ENCODE measurements at regions not wholly inside any gene's neighbourhood (a gene's known extent, or its start where the extent isn't known, plus 50 kb on each side); places are given as distances from the start of the nearest gene placed in this dataset.

DNA sequence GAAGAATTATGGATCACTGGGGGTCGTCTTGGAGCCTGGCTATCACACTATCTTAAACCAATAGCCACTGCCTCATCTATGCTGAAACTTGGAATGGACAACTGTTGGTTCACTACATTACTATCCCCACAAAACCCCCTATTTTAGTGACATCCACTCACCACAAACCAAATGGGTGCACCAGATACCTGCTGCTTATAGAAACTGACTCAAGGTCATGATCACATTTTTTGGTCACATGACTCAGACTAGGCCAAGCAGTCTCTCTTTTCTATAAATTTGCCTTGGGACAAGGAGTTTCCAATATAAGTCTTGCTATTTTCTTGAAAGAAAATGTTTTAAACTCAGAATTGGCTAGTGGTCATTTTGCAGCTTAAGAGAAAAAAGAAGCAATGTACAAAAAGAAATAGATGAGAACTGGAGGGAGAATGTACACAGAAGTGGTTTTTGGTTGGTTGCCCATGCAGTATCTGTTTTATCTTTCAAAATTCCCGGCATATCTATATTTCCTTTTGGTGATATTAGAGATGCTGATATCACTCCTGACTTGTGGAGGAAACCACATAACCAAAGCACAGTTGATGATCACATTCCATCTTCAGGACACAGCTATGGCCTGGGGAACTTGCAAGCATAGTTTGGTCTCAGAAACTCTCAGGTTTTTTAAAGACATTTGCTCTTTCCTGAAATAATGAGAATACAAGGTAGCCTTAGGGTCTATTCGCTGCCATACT, 85.2 kb upstream of the CACNA2D1 start:
- Histone ChIP-seq H3K27ac (ENCODE audit: insufficient read depth in 1 of 2, low read depth in 1 of 2, low read length in 2 of 2, poor library complexity in 1 of 2, severe bottlenecking in 2 of 2) (no peak overlapping the region), H3K27me3 (replicated peaks in 2 of 5; ENCODE audit: control insufficient read depth in 4 of 5, insufficient read depth in 5 of 5, low read length in 4 of 5) (no peaks in the 10 kb centered on the region), H3K4me1 (ENCODE audit: control extremely low read depth in 1 of 4, control insufficient read depth in 4 of 4, insufficient read depth in 4 of 4, low read length in 3 of 4) (no peaks in the 10 kb centered on the region), H3K9me3 (ENCODE audit: control extremely low read depth in 1 of 5, control insufficient read depth in 4 of 5, insufficient read depth in 2 of 5, low read depth in 1 of 5, low read length in 4 of 5) (no peaks in the 10 kb centered on the region), H3K4me3 (ENCODE audit: control insufficient read depth in 1 of 7, extremely low read depth in 1 of 7, insufficient read depth in 4 of 7, low read depth in 2 of 7, low read length in 6 of 7) (no peak overlapping the region), H3K36me3 (ENCODE audit: control insufficient read depth in 4 of 4, insufficient read depth in 4 of 4, low read length in 3 of 4) (no peaks in the 10 kb centered on the region)
- ChIA-PET CTCF (no interaction called here), POLR2A (no interaction called here)
- WGBS (ENCODE audit: insufficient coverage) = 100% methylated on average over 1 of the region's 3 CpGs
- no peak for DNase-seq

DNA sequence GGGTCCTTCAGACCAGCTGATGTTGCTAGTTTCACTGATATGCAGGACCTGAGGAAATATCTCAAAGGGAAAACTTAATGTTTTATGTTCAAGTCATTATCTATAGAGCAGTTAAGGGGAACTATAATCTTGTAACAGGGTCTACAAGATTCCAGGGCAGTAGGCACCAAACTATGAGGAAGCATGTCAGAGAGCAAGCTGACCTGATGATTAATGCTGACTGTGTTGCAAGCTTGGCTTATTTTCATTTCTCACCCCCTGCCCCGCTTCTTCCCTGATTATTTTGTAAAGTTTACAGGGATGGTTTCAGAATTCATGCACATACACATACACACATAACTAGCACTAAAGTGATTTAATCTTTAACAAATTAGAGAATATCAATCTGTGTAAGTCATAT, 84.3 kb upstream of the CACNA2D1 start:
- Histone ChIP-seq H3K9me3 (ENCODE audit: control extremely low read depth in 1 of 5, control insufficient read depth in 4 of 5, insufficient read depth in 2 of 5, low read depth in 1 of 5, low read length in 4 of 5) (no peaks in the 10 kb centered on the region), H3K4me3 (ENCODE audit: control insufficient read depth in 1 of 7, extremely low read depth in 1 of 7, insufficient read depth in 4 of 7, low read depth in 2 of 7, low read length in 6 of 7) (no peak overlapping the region), H3K27me3 (replicated peaks in 2 of 5; ENCODE audit: control insufficient read depth in 4 of 5, insufficient read depth in 5 of 5, low read length in 4 of 5) (no peaks in the 10 kb centered on the region), H3K4me1 (ENCODE audit: control extremely low read depth in 1 of 4, control insufficient read depth in 4 of 4, insufficient read depth in 4 of 4, low read length in 3 of 4) (no peaks in the 10 kb centered on the region), H3K36me3 (ENCODE audit: control insufficient read depth in 4 of 4, insufficient read depth in 4 of 4, low read length in 3 of 4) (no peaks in the 10 kb centered on the region), H3K27ac (ENCODE audit: insufficient read depth in 1 of 2, low read depth in 1 of 2, low read length in 2 of 2, poor library complexity in 1 of 2, severe bottlenecking in 2 of 2) (no peak overlapping the region)
- peak in 1 of 3 donors; percentile 10 for DNase-seq
- CTCF ChIA-PET = interaction anchor here (1.1 kb wide), 1 partner anchor 419 kb away, joined by 3 read pairs; no protein-coding TSS in a partner anchor
- no CpG with 5 or more reads among the region's 1 CpG for WGBS (ENCODE audit: insufficient coverage)
- POLR2A ChIA-PET = no interaction called here

DNA sequence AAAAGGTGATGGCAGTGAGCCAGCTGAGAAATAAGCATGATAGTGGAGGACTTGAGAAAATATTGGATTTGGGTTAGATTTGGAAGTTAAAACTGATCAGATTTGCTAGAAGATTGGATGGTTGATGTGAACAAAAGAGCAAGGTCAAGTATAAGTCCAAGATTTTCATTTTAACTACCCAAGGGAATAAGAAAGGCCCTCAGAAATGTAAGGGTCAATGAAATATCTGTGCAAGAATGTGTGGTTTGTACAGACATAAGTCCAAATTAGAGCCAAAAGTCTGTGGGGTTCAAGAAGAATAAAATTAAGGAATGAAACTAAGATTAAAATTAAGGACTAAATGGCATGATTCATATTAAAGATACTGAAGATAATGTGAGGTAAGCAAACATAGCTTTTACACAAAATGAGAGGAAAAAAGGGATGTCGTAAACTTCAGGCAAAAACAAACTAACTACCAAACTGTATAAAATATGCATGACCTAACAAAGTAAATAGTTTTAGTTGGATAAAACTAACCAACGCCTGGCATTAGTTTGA, 78.4 kb upstream of the CACNA2D1 start:
- Histone ChIP-seq H3K9me3 (ENCODE audit: control extremely low read depth in 1 of 5, control insufficient read depth in 4 of 5, insufficient read depth in 2 of 5, low read depth in 1 of 5, low read length in 4 of 5) (no peaks in the 10 kb centered on the region), H3K27ac (ENCODE audit: insufficient read depth in 1 of 2, low read depth in 1 of 2, low read length in 2 of 2, poor library complexity in 1 of 2, severe bottlenecking in 2 of 2) (no peak overlapping the region), H3K4me1 (ENCODE audit: control extremely low read depth in 1 of 4, control insufficient read depth in 4 of 4, insufficient read depth in 4 of 4, low read length in 3 of 4) (no peaks in the 10 kb centered on the region), H3K36me3 (ENCODE audit: control insufficient read depth in 4 of 4, insufficient read depth in 4 of 4, low read length in 3 of 4) (no peaks in the 10 kb centered on the region), H3K4me3 (ENCODE audit: control insufficient read depth in 1 of 7, extremely low read depth in 1 of 7, insufficient read depth in 4 of 7, low read depth in 2 of 7, low read length in 6 of 7) (no peak overlapping the region), H3K27me3 (replicated peaks in 2 of 5; ENCODE audit: control insufficient read depth in 4 of 5, insufficient read depth in 5 of 5, low read length in 4 of 5) (no peaks in the 10 kb centered on the region)
- no CpG with 5 or more reads among the region's 2 CpGs for WGBS (ENCODE audit: insufficient coverage)
- CTCF ChIA-PET = no interaction called here
- DNase-seq = no peak
- POLR2A ChIA-PET = no interaction called here

DNA sequence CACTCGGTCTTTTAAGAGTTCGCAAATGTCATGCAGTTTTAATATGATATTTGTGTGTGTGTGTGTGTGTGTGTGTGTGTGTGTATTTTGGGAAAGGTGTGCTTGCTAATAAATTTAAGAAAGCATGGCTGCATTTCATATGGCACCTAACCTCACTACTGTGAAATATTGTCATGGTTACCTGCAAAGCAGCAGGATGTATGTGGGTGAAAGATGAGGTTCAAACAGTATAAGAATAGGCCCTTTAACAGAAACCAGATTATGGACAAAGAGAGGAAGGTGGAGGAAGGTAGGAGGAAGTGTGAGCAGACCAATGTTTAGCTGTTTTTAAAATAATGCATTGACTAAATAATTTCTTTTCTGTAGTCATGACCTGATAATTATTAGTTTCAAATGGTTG, 73.5 kb upstream of the CACNA2D1 start:
- no peak for DNase-seq
- no peak overlapping the region for H3K27ac ChIP-seq (ENCODE audit: insufficient read depth in 1 of 2, low read depth in 1 of 2, low read length in 2 of 2, poor library complexity in 1 of 2, severe bottlenecking in 2 of 2)
- no CpG with 5 or more reads among the region's 2 CpGs for WGBS (ENCODE audit: insufficient coverage)
- H3K36me3 ChIP-seq (ENCODE audit: control insufficient read depth in 4 of 4, insufficient read depth in 4 of 4, low read length in 3 of 4) = no peaks in the 10 kb centered on the region
- H3K27me3 ChIP-seq (replicated peaks in 2 of 5; ENCODE audit: control insufficient read depth in 4 of 5, insufficient read depth in 5 of 5, low read length in 4 of 5) = no peaks in the 10 kb centered on the region
- no peak overlapping the region for H3K4me3 ChIP-seq (ENCODE audit: control insufficient read depth in 1 of 7, extremely low read depth in 1 of 7, insufficient read depth in 4 of 7, low read depth in 2 of 7, low read length in 6 of 7)
- POLR2A ChIA-PET = no interaction called here
- H3K9me3 ChIP-seq (ENCODE audit: control extremely low read depth in 1 of 5, control insufficient read depth in 4 of 5, insufficient read depth in 2 of 5, low read depth in 1 of 5, low read length in 4 of 5) = no peaks in the 10 kb centered on the region
- H3K4me1 ChIP-seq (ENCODE audit: control extremely low read depth in 1 of 4, control insufficient read depth in 4 of 4, insufficient read depth in 4 of 4, low read length in 3 of 4) = no peaks in the 10 kb centered on the region
- CTCF ChIA-PET = interaction anchor here (1.0 kb wide), 1 partner anchor 15 kb away, joined by 3 read pairs; no protein-coding TSS in a partner anchor

DNA sequence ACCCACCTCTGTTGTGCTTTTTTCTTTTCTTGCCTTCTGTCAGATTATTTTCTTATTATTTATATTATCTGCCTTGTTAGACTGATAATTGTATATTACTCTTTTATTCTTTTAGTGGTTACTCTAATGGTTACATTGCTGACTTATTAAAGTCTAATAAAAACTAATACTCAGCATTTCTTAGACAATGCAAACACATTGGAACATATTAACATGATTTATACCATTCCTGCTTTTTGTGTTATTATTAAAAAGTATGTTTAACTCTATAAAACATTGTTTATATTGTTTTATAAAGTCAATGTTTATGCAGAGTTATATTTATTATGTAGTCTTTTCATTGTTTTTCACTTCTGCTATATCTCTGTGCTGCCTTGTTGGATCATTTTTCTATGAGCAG, 68.0 kb upstream of the CACNA2D1 start:
- Histone ChIP-seq H3K27me3 (replicated peaks in 2 of 5; ENCODE audit: control insufficient read depth in 4 of 5, insufficient read depth in 5 of 5, low read length in 4 of 5) (no peaks in the 10 kb centered on the region), H3K4me3 (ENCODE audit: control insufficient read depth in 1 of 7, extremely low read depth in 1 of 7, insufficient read depth in 4 of 7, low read depth in 2 of 7, low read length in 6 of 7) (no peak overlapping the region), H3K4me1 (ENCODE audit: control extremely low read depth in 1 of 4, control insufficient read depth in 4 of 4, insufficient read depth in 4 of 4, low read length in 3 of 4) (peaks cover 0 to 2% (median 0%) of the 10 kb centered on the region in 4 experiments), H3K9me3 (ENCODE audit: control extremely low read depth in 1 of 5, control insufficient read depth in 4 of 5, insufficient read depth in 2 of 5, low read depth in 1 of 5, low read length in 4 of 5) (no peaks in the 10 kb centered on the region), H3K27ac (ENCODE audit: insufficient read depth in 1 of 2, low read depth in 1 of 2, low read length in 2 of 2, poor library complexity in 1 of 2, severe bottlenecking in 2 of 2) (no peak overlapping the region), H3K36me3 (ENCODE audit: control insufficient read depth in 4 of 4, insufficient read depth in 4 of 4, low read length in 3 of 4) (no peaks in the 10 kb centered on the region)
- ChIA-PET CTCF (interaction anchor here (0.7 kb wide), 1 partner anchor 30 kb away, joined by 3 read pairs; no protein-coding TSS in a partner anchor), POLR2A (no interaction called here)
- no peak for DNase-seq

DNA sequence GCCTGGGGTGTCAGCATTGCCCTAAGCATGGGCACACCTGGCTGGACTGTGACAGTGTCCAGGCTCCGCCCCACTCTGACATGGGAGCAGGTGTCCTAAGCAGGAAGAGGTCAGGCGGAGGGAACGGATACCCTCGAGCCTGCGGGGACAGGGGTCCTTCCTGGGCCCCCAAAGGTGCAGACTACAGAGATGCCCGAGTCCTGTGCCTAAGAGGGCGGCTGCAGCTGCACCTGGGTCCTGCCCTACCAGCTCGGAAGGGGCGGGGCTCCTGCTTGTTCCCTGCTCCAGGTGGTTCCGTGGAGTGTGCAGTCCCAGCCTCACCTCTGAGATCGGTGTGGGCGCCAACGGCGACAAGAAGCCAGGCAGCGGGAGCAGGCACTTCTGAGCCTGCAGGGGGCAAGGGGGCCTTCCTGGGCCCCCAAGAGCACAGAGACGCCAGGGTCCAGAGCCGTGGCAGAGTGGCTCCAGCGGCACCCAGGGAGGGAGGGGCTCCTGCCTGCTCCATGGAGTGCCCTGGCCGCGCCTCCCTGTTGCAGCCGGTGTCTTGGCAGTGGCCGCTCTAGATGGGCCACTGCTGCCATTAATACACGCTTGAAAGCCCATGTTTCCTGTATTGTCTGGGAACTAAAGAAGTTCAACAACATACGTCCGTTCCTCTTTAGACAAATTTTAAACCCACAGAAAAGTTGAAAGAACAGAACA, 64.5 kb upstream of the CACNA2D1 start:
- Histone ChIP-seq H3K36me3 (ENCODE audit: control insufficient read depth in 4 of 4, insufficient read depth in 4 of 4, low read length in 3 of 4) (no peaks in the 10 kb centered on the region), H3K4me1 (ENCODE audit: control extremely low read depth in 1 of 4, control insufficient read depth in 4 of 4, insufficient read depth in 4 of 4, low read length in 3 of 4) (peaks cover 0 to 2% (median 0%) of the 10 kb centered on the region in 4 experiments), H3K4me3 (ENCODE audit: control insufficient read depth in 1 of 7, extremely low read depth in 1 of 7, insufficient read depth in 4 of 7, low read depth in 2 of 7, low read length in 6 of 7) (peak overlapping the region in 4 of 7 experiments; percentile 21 to 54 (median 44)), H3K9me3 (ENCODE audit: control extremely low read depth in 1 of 5, control insufficient read depth in 4 of 5, insufficient read depth in 2 of 5, low read depth in 1 of 5, low read length in 4 of 5) (peaks cover 0 to 5% (median 1%) of the 10 kb centered on the region in 5 experiments), H3K27ac (ENCODE audit: insufficient read depth in 1 of 2, low read depth in 1 of 2, low read length in 2 of 2, poor library complexity in 1 of 2, severe bottlenecking in 2 of 2) (no peak overlapping the region), H3K27me3 (replicated peaks in 2 of 5; ENCODE audit: control insufficient read depth in 4 of 5, insufficient read depth in 5 of 5, low read length in 4 of 5) (no peaks in the 10 kb centered on the region)
- 60% methylated on average over 23 of the region's 25 CpGs for WGBS (ENCODE audit: insufficient coverage)
- CTCF ChIA-PET = interaction anchor here (1.0 kb wide), 1 partner anchor 11 kb away, joined by 3 read pairs; no protein-coding TSS in a partner anchor
- DNase-seq = no peak
- POLR2A ChIA-PET = no interaction called here

All from common myeloid progenitor, CD34-positive (primary cell).